ENCODE measurements at regions not wholly inside any gene's neighbourhood (a gene's known extent, or its start where the extent isn't known, plus 50 kb on each side); places are given as distances from the start of the nearest gene placed in this dataset.
"Not testable (repeated sequence)": the region's sequence is repeated elsewhere in the genome, so short reads cannot be mapped to it uniquely, and the experiment has no call there.

- H3K4me1 ChIP-seq (replicated peaks in 1 of 2); intact Hi-C loops (cut with DNase I); H3K4me3 ChIP-seq; H3K9me3 ChIP-seq (replicated peaks in 1 of 3); H3K36me3 ChIP-seq (replicated peaks in 1 of 2); DNase-seq; H3K27ac ChIP-seq; H3K27me3 ChIP-seq: not testable (repeated sequence)
- WGBS, 4 donors: 51 to 53% methylated on average over 22 to 23 of the region's 41 CpGs; no CpG with 5 or more reads in 2 of the 4 donors
Measured at GRCh38 chr7:63694296-63694695, 304.4 kb upstream of the ZNF722 start.

Small RNAs in the stretch of these regions (microRNA-seq; reads per million reads assigned to microRNA genes)
- gene MIR4283-2: 0 reads per million in 3 donors

Small RNAs in the stretch of these regions (small RNA-seq; reads per million reads assigned to genes)
- gene MIR4283-2: 0 reads per million in 2 donors

Data from adrenal gland (tissue), 9 donors.